A549 (cell line): ENCODE measurements at regions not wholly inside any gene's neighbourhood (a gene's known extent, or its start where the extent isn't known, plus 50 kb on each side); places are given as distances from the start of the nearest gene placed in this dataset.

Experiments used
- ATAC-seq, 2 experiments: fragments of 200-7000 bp in 1 of 2; fragments of >200 bp in 1 of 2; cut with Nextera tagmentation in 1 of 2; cut with Tn5 transposase in 1 of 2; 3 replicates each; pipeline versions ENCODE4 v1.8.0 to v1.9.1; 2018 to 2020; ENCODE audit warnings: mild to moderate bottlenecking in 1 of 2, moderate library complexity in 1 of 2
- CTCF ChIA-PET: fragments of 300-600 bp; sonication (Branson Sonifier 250); formaldehyde crosslinking; extraction: SDS; loops from one replicate; lab custom pipeline; 2021; ENCODE audit warnings: antibody characterized with exemption, inconsistent platforms; lab: Yijun Ruan, JAX
- POLR2A ChIA-PET: fragments of 350-600 bp; formaldehyde crosslinking; extraction: SDS; loops from one replicate; lab custom pipeline; 2021; ENCODE audit warnings: antibody characterized with exemption, inconsistent platforms; lab: Yijun Ruan, JAX
- DNase-seq, 2 experiments: peaks; one replicate each; pipeline versions ENCODE4 v3.0.0 to v3.0.0-alpha.2; 2011 to 2016; ENCODE audit warnings: low read depth in 1 of 2, low spot score in 1 of 2
- FAIRE-seq: peaks from 2 replicates; lab custom pipeline; 2011; peaks lifted over from hg19 to GRCh38; lab: Jason Lieb, UNC
- H3K27ac ChIP-seq, 2 experiments: fragments of >200 bp; sonication (Bioruptor Twin); formaldehyde crosslinking; 3 replicates each; pipeline ENCODE4 v1.5.1; 2016 to 2017
- H3K4me1 ChIP-seq: fragments of >200 bp; sonication (Bioruptor Twin); formaldehyde crosslinking; 3 replicates; pipeline ENCODE4 v1.6.1; 2016
- H3K4me2 ChIP-seq: fragments of >200 bp; sonication (Bioruptor Twin); formaldehyde crosslinking; 3 replicates; pipeline ENCODE4 v1.6.1; 2016
- H3K4me3 ChIP-seq: fragments of >200 bp; sonication (Bioruptor Twin); formaldehyde crosslinking; 3 replicates; pipeline ENCODE4 v1.5.1; 2016
- H3K9me3 ChIP-seq: fragments of >200 bp; sonication (Bioruptor Twin); formaldehyde crosslinking; 3 replicates; pipeline ENCODE4 v1.6.1; 2016
- ATOH8 ChIP-seq: fragments of 250-450 bp; sonication (Bioruptor Pico); IDR thresholded peaks from 2 replicates; pipeline ENCODE4 v1.5.0; 2020; ENCODE audit warnings: low read depth, mild to moderate bottlenecking, moderate library complexity
- CBX2 ChIP-seq: fragments of 200-600 bp; sonication (generic); IDR thresholded peaks from 2 replicates; pipeline ENCODE4 v1.6.1; 2016; ENCODE audit warnings: low read depth, mild to moderate bottlenecking, borderline replicate concordance
- CEBPB ChIP-seq, 2 experiments: fragments of >200 bp in 1 of 2; sonication (Bioruptor Twin) in 1 of 2; formaldehyde crosslinking in 1 of 2; IDR thresholded peaks; 2 replicates each; pipeline ENCODE4 v1.6.1; 2012 to 2016
- CHD2 ChIP-seq: fragments of 150-350 bp; IDR thresholded peaks from 2 replicates; pipeline ENCODE4 v1.6.1; 2014; ENCODE audit warnings: low read length; ENCODE audit not compliant: partially characterized antibody
- CTCF ChIP-seq: fragments of >200 bp; sonication (Bioruptor Twin); formaldehyde crosslinking; IDR thresholded peaks from 3 replicates; pipeline ENCODE4 v1.5.1; 2016
- E2F6 ChIP-seq: IDR thresholded peaks from 2 replicates; pipeline ENCODE4 v1.6.1; 2012; ENCODE audit warnings: low read depth, borderline replicate concordance
- EHF ChIP-seq: fragments of 250-450 bp; sonication (Bioruptor Pico); IDR thresholded peaks from 2 replicates; pipeline ENCODE4 v1.5.0; 2020; ENCODE audit warnings: mild to moderate bottlenecking
- EHMT2 ChIP-seq: fragments of 200-600 bp; sonication (generic); IDR thresholded peaks from 2 replicates; pipeline ENCODE4 v1.6.1; 2016; ENCODE audit warnings: antibody characterized with exemption, low read depth, mild to moderate bottlenecking, moderate library complexity
- FOSB ChIP-seq: fragments of 250-450 bp; sonication (Bioruptor Pico); IDR thresholded peaks from 2 replicates; pipeline ENCODE4 v1.5.0; 2020; ENCODE audit warnings: mild to moderate bottlenecking, moderate library complexity
- FOSL2 ChIP-seq, 2 experiments: fragments of 450-650 bp in 1 of 2; fragments of >200 bp in 1 of 2; sonication (Bioruptor Twin) in 1 of 2; formaldehyde crosslinking; IDR thresholded peaks; 2 replicates each; pipeline versions ENCODE4 v1.5.0 to v1.6.1; 2016 to 2020; ENCODE audit warnings: mild to moderate bottlenecking in 1 of 2, moderate library complexity in 1 of 2
- FOXS1 ChIP-seq: fragments of 250-450 bp; sonication (Bioruptor Pico); IDR thresholded peaks from 2 replicates; pipeline ENCODE4 v1.5.0; 2020; ENCODE audit warnings: mild to moderate bottlenecking, moderate library complexity
- GATA3 ChIP-seq: IDR thresholded peaks from 2 replicates; pipeline ENCODE4 v1.6.1; 2012; ENCODE audit warnings: borderline replicate concordance
- HDAC2 ChIP-seq: fragments of 200-600 bp; sonication (generic); IDR thresholded peaks from 2 replicates; pipeline ENCODE4 v1.6.1; 2016
- HES2 ChIP-seq: fragments of >200 bp; sonication (Bioruptor Twin); formaldehyde crosslinking; IDR thresholded peaks from 2 replicates; pipeline ENCODE4 v1.6.1; 2016
- HOXA7 ChIP-seq: fragments of 250-450 bp; sonication (Bioruptor Pico); IDR thresholded peaks from 2 replicates; pipeline ENCODE4 v1.5.0; 2020; ENCODE audit warnings: mild to moderate bottlenecking, moderate library complexity
- JUN ChIP-seq, 2 experiments: fragments of >200 bp; sonication (Bioruptor Twin); formaldehyde crosslinking; IDR thresholded peaks; 2 replicates in 1 of 2; 3 replicates in 1 of 2; pipeline ENCODE4 v1.6.1; 2016 to 2017
- JUNB ChIP-seq: fragments of >200 bp; sonication (Bioruptor Twin); formaldehyde crosslinking; IDR thresholded peaks from 2 replicates; pipeline ENCODE4 v1.6.1; 2016
- KDM1A ChIP-seq: fragments of 200-600 bp; sonication (generic); IDR thresholded peaks from 2 replicates; pipeline ENCODE4 v1.6.1; 2016; ENCODE audit warnings: low read depth, mild to moderate bottlenecking
- KDM5A ChIP-seq: fragments of 200-600 bp; sonication (generic); IDR thresholded peaks from 2 replicates; pipeline ENCODE4 v1.6.1; 2016; ENCODE audit warnings: antibody characterized with exemption, mild to moderate bottlenecking
- MAFK ChIP-seq: fragments of 450-650 bp; IDR thresholded peaks from 2 replicates; pipeline ENCODE4 v1.6.1; 2014; ENCODE audit not compliant: partially characterized antibody
- MAZ ChIP-seq: fragments of 150-350 bp; IDR thresholded peaks from 2 replicates; pipeline ENCODE4 v1.6.1; 2014; ENCODE audit warnings: antibody characterized with exemption, low read depth, low read length, borderline replicate concordance
- NFE2L2 ChIP-seq: fragments of 150-350 bp; conservative IDR thresholded peaks from 2 replicates; pipeline ENCODE4 v1.6.1; 2014; ENCODE audit warnings: low read length
- PBX3 ChIP-seq: IDR thresholded peaks from 2 replicates; pipeline ENCODE4 v1.6.1; 2012
- POLR2A ChIP-seq: IDR thresholded peaks from 2 replicates; pipeline ENCODE4 v1.6.1; 2012; ENCODE audit warnings: mild to moderate bottlenecking, low read length
- POLR2AphosphoS2 ChIP-seq: conservative IDR thresholded peaks from 2 replicates; pipeline ENCODE4 v1.6.1; 2012; ENCODE audit warnings: low read length, improper control_type of control experiment, inconsistent platforms
- RARB ChIP-seq: fragments of 250-450 bp; sonication (Bioruptor Pico); IDR thresholded peaks from 2 replicates; pipeline ENCODE4 v1.8.0; 2021; ENCODE audit warnings: mild to moderate bottlenecking, moderate library complexity
- RCOR1 ChIP-seq: fragments of 150-350 bp; IDR thresholded peaks from 2 replicates; pipeline ENCODE4 v1.6.1; 2014; ENCODE audit warnings: antibody characterized with exemption, low read length, low read depth
- SMC3 ChIP-seq: fragments of >200 bp; sonication (Bioruptor Twin); formaldehyde crosslinking; IDR thresholded peaks from 3 replicates; pipeline ENCODE4 v1.6.1; 2018; ENCODE audit warnings: inconsistent platforms
- ZNF302 ChIP-seq: fragments of 250-450 bp; sonication (Bioruptor Pico); IDR thresholded peaks from 2 replicates; pipeline ENCODE4 v1.9.0; 2021; ENCODE audit warnings: inconsistent platforms, mild to moderate bottlenecking, moderate library complexity
- WGBS: methylation state at CpG from one replicate; pipeline ENCODE4 v1.1.6; 2017; ENCODE audit errors: missing lambda C conversion rate; 5-methylcytosine and 5-hydroxymethylcytosine counted together

- H3K9me3 ChIP-seq, result no peaks in the 10 kb centered on the region
- DNase-seq, result no peak
- no peak overlapping the region for H3K4me2 ChIP-seq
- no peak overlapping the region for H3K27ac ChIP-seq
- no peak for ATAC-seq
- FAIRE-seq, result no peak
- ChIA-PET POLR2A (no interaction called here), CTCF (interaction anchor here (0.6 to 1.8 kb wide), 4 partner anchors 9 to 610 kb away, joined by 3 to 5 read pairs (median 4); no protein-coding TSS in a partner anchor)
- 73% methylated on average over 5 of the region's 5 CpGs for WGBS
- H3K4me3 ChIP-seq, result no peak overlapping the region
- no peak for TF ChIP-seq POLR2A
- TF ChIP-seq KDM1A, result no peak
- TF ChIP-seq KDM5A, result no peak
- TF ChIP-seq FOXS1 (CRISPR knock-in tag), result no peak
- TF ChIP-seq EHF (CRISPR knock-in tag), result no peak
- TF ChIP-seq CBX2, result no peak
- TF ChIP-seq JUNB, result no peak
- no peak for TF ChIP-seq ZNF302 (CRISPR knock-in tag)
- no peak for TF ChIP-seq FOSL2 (IDR thresholded peaks at IDR 0.05)
- TF ChIP-seq FOSL2 (CRISPR knock-in tag; IDR thresholded peaks at IDR 0.05), result no peak
- no peak for TF ChIP-seq RCOR1
- no peak for TF ChIP-seq ATOH8
- no peak for TF ChIP-seq FOSB (CRISPR knock-in tag)
- TF ChIP-seq HES2, result no peak
- no peak for TF ChIP-seq EHMT2
- no peak for TF ChIP-seq PBX3
- TF ChIP-seq GATA3, result no peak
- no peaks in the 10 kb centered on the region for H3K4me1 ChIP-seq
Observed at GRCh38 chr10:4093438-4093837, 308.4 kb upstream of the KLF6 start.

GRCh38 chr10:4088354-4089066 is 303.5 kb upstream of the KLF6 start:
- ATAC-seq (no peak), FAIRE-seq (no peak), DNase-seq (no peak)
- Histone ChIP-seq H3K9me3 (no peaks in the 10 kb centered on the region), H3K4me3 (no peak overlapping the region), H3K4me2 (no peak overlapping the region), H3K4me1 (no peaks in the 10 kb centered on the region), H3K27ac (no peak overlapping the region)
- no peak for TF ChIP-seq CEBPB (IDR thresholded peaks at IDR 0.05)
- peak; percentile 95 for TF ChIP-seq MAFK
- CTCF ChIA-PET, result no interaction called here
- WGBS, result 70% methylated on average over 14 of the region's 14 CpGs
- POLR2A ChIA-PET, result no interaction called here

GRCh38 chr10:4086131-4086898 is 301.3 kb upstream of the KLF6 start:
- Histone ChIP-seq H3K4me3 (no peak overlapping the region), H3K27ac (no peak overlapping the region), H3K4me2 (no peak overlapping the region), H3K4me1 (no peaks in the 10 kb centered on the region), H3K9me3 (no peaks in the 10 kb centered on the region)
- ChIA-PET CTCF (no interaction called here), POLR2A (no interaction called here)
- 68% methylated on average over 14 of the region's 14 CpGs for WGBS
- FAIRE-seq, result no peak
- no peak for ATAC-seq
- DNase-seq, result no peak
- no peak for TF ChIP-seq MAZ
- no peak for TF ChIP-seq HES2
- no peak for TF ChIP-seq HOXA7 (CRISPR knock-in tag)
- no peak for TF ChIP-seq JUN (IDR thresholded peaks at IDR 0.05)
- no peak for TF ChIP-seq HDAC2
- TF ChIP-seq POLR2AphosphoS2, result no peak
- TF ChIP-seq CTCF, result no peak
- no peak for TF ChIP-seq E2F6
- TF ChIP-seq CHD2, result no peak
- TF ChIP-seq NFE2L2, result no peak
- no peak for TF ChIP-seq SMC3
- TF ChIP-seq RARB (CRISPR knock-in tag), result no peak
- TF ChIP-seq KDM5A, result no peak
